ENCODE measurements at regions not wholly inside any gene's neighbourhood (a gene's known extent, or its start where the extent isn't known, plus 50 kb on each side); places are given as distances from the start of the nearest gene placed in this dataset.

- Histone ChIP-seq H3K79me1 (ENCODE audit: insufficient read depth, low read depth, low read length, poor library complexity, severe bottlenecking) (no peaks in the 10 kb centered on the region), H4K8ac (replicated peaks; ENCODE audit: insufficient read length, low read depth, low read length) (no peak overlapping the region), H3K9me3 (ENCODE audit: control insufficient read depth, low read depth, low read length) (no peaks in the 10 kb centered on the region), H3K4me1 (ENCODE audit: insufficient read depth, low read length) (peaks cover 3% of the 10 kb centered on the region), H2BK15ac (ENCODE audit: low read depth, low read length) (no peak overlapping the region), H3K23ac (ENCODE audit: insufficient read length, low read depth, low read length) (no peak overlapping the region), H4K91ac (ENCODE audit: insufficient read length, low read depth, low read length) (no peak overlapping the region), H3K9ac (ENCODE audit: extremely low read depth, insufficient read length, low read length) (no peak overlapping the region), H3K27me3 (ENCODE audit: insufficient read depth, low read length) (no peaks in the 10 kb centered on the region), H3K23me2 (ENCODE audit: insufficient read length, low read depth, low read length, poor library complexity, severe bottlenecking) (no peaks in the 10 kb centered on the region), H2AK5ac (ENCODE audit: insufficient read length, low read length) (no peak overlapping the region), H3T11ph (ENCODE audit: low read length) (no peak overlapping the region), H3K4me2 (ENCODE audit: insufficient read depth, insufficient read length, low read length) (no peak overlapping the region), H3K4ac (ENCODE audit: low read depth, low read length) (no peak overlapping the region), H2AFZ (ENCODE audit: low read length) (no peak overlapping the region), H4K5ac (ENCODE audit: insufficient read length, low read depth, low read length) (no peak overlapping the region), H3K56ac (ENCODE audit: insufficient read length, low read depth, low read length) (no peak overlapping the region), H3K27ac (ENCODE audit: insufficient read length, low read depth, low read length) (no peak overlapping the region), H3K79me2 (ENCODE audit: insufficient read depth, low read length) (no peaks in the 10 kb centered on the region), H3K18ac (ENCODE audit: insufficient read length, low read depth, low read length) (no peak overlapping the region), H2BK5ac (ENCODE audit: insufficient read length, low read length) (no peak overlapping the region), H2BK120ac (ENCODE audit: low read depth, low read length, poor library complexity, severe bottlenecking) (no peak overlapping the region), H2BK12ac (ENCODE audit: insufficient read length, low read depth, low read length) (no peak overlapping the region), H2BK20ac (ENCODE audit: low read depth, low read length, poor library complexity, severe bottlenecking) (no peak overlapping the region), H3K14ac (ENCODE audit: insufficient read depth, low read length) (no peak overlapping the region), H4K20me1 (ENCODE audit: control insufficient read depth, insufficient read depth, insufficient read length) (no peaks in the 10 kb centered on the region)
- H3K4me3 Mint-ChIP-seq = no peak overlapping the region
- H3K27me3 Mint-ChIP-seq (ENCODE audit: low read depth) = no peaks in the 10 kb centered on the region
- no peak for DNase-seq
- H3K27ac Mint-ChIP-seq = peak overlapping the region in 1 of 3 experiments; percentile 2; a peak in 2 of 7 replicates
- WGBS (ENCODE audit: extremely low coverage, insufficient read length, low lambda C conversion rate) = no CpG with 5 or more reads among the region's 2 CpGs
- peaks cover 7 to 11% of the 10 kb centered on the region in 2 experiments for H3K4me1 Mint-ChIP-seq
- no peaks in the 10 kb centered on the region for H3K9me3 Mint-ChIP-seq
- no peak for TF ChIP-seq CTCF (conservative IDR thresholded peaks at IDR 0.05)
- no peaks in the 10 kb centered on the region; a peak in 1 of 7 replicates for H3K36me3 Mint-ChIP-seq (ENCODE audit: insufficient read depth in 1 of 3, low read depth in 3 of 3)
These were observed 133.7 kb downstream of the TFPI2 start for GRCh38 chr7:93756890-93757289.

Data from H9 (cell line).